Gastroesophageal sphincter (tissue), 4 donors: ENCODE measurements at regions not wholly inside any gene's neighbourhood (a gene's known extent, or its start where the extent isn't known, plus 50 kb on each side); places are given as distances from the start of the nearest gene placed in this dataset.

Experiments used
- ATAC-seq: fragments of 150-250 bp; one replicate; pipeline ENCODE4 v1.9.1; 2016; ENCODE audit warnings: mild to moderate bottlenecking, moderate library complexity
- H3K27ac ChIP-seq, 4 donors: fragments of 200-600 bp; sonication (generic) in 3 of 4; 1 replicate in 3 of 4; 2 replicates in 1 of 4; pipeline ENCODE4 v1.5.1; 2016 to 2019
- H3K27me3 ChIP-seq: fragments of 200-600 bp; sonication (generic); one replicate; pipeline ENCODE4 v1.5.1; 2019
- H3K36me3 ChIP-seq, 2 donors: fragments of 200-600 bp; sonication (generic); one replicate each; pipeline ENCODE4 v1.5.1; 2019; ENCODE audit warnings: control low read depth in 1 of 2
- H3K4me1 ChIP-seq, 3 donors: fragments of 200-600 bp; sonication (generic); 1 replicate in 2 of 3; 2 replicates in 1 of 3; pipeline ENCODE4 v1.5.1; 2016 to 2019; ENCODE audit warnings: control low read depth in 2 of 3
- H3K4me3 ChIP-seq, 2 donors: fragments of 200-600 bp; sonication (generic); one replicate each; pipeline ENCODE4 v1.5.1; 2019; ENCODE audit warnings: mild to moderate bottlenecking in 1 of 2, moderate library complexity in 1 of 2
- H3K9me3 ChIP-seq, 3 donors: fragments of 200-600 bp; sonication (generic); one replicate each; pipeline ENCODE4 v1.5.1; 2017 to 2019; ENCODE audit warnings: control low read depth in 2 of 3
- EP300 ChIP-seq: sonication (generic); formaldehyde crosslinking; IDR thresholded peaks from one replicate; pipeline ENCODE4 v1.6.1; 2017; ENCODE audit warnings: antibody characterized with exemption, mild to moderate bottlenecking
- POLR2A ChIP-seq, 2 donors: fragments of 450-650 bp; IDR thresholded peaks; one replicate each; pipeline ENCODE4 v1.6.1; 2017; ENCODE audit warnings: antibody characterized with exemption in 2 of 2, mild to moderate bottlenecking in 2 of 2, moderate library complexity in 1 of 2
- POLR2AphosphoS5 ChIP-seq: sonication (generic); formaldehyde crosslinking; IDR thresholded peaks from one replicate; pipeline ENCODE4 v1.6.1; 2017; ENCODE audit warnings: antibody characterized with exemption
- WGBS, 2 donors: methylation state at CpG; one replicate each; pipeline ENCODE4 v1.1.5; 2018; ENCODE audit warnings: low coverage in 1 of 2; 5-methylcytosine and 5-hydroxymethylcytosine counted together
- TF ChIP-seq, protein P1 (sequence below), 4 experiments: fragments of 200-600 bp in 2 of 4; fragments of 450-650 bp in 2 of 4; sonication (generic) in 1 of 4; IDR thresholded peaks; one replicate each; pipeline ENCODE4 v1.5.1; 2017 to 2019; ENCODE audit warnings: antibody characterized with exemption in 4 of 4, mild to moderate bottlenecking in 2 of 4, moderate library complexity in 2 of 4

GRCh38 chr6:149153693-149154092 lies 163.8 kb upstream of the TAB2 start:
- ATAC-seq, result no peak
- TF ChIP-seq, protein P1, sequence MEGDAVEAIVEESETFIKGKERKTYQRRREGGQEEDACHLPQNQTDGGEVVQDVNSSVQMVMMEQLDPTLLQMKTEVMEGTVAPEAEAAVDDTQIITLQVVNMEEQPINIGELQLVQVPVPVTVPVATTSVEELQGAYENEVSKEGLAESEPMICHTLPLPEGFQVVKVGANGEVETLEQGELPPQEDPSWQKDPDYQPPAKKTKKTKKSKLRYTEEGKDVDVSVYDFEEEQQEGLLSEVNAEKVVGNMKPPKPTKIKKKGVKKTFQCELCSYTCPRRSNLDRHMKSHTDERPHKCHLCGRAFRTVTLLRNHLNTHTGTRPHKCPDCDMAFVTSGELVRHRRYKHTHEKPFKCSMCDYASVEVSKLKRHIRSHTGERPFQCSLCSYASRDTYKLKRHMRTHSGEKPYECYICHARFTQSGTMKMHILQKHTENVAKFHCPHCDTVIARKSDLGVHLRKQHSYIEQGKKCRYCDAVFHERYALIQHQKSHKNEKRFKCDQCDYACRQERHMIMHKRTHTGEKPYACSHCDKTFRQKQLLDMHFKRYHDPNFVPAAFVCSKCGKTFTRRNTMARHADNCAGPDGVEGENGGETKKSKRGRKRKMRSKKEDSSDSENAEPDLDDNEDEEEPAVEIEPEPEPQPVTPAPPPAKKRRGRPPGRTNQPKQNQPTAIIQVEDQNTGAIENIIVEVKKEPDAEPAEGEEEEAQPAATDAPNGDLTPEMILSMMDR (IDR thresholded peaks at IDR 0.05), result no peak
- no peak for TF ChIP-seq POLR2AphosphoS5
- no peak for TF ChIP-seq POLR2A (IDR thresholded peaks at IDR 0.05)
- TF ChIP-seq EP300, result no peak
- H3K27me3 ChIP-seq, result no peaks in the 10 kb centered on the region
- WGBS, 2 donors, result 71 to 78% methylated on average over 2 of the region's 2 CpGs
- no peak overlapping the region for H3K27ac ChIP-seq
- H3K9me3 ChIP-seq, result peaks cover 0 to 5% (median 0%) of the 10 kb centered on the region in 3 donors
- no peak overlapping the region for H3K4me3 ChIP-seq
- H3K36me3 ChIP-seq, result no peaks in the 10 kb centered on the region
- no peaks in the 10 kb centered on the region for H3K4me1 ChIP-seq

DNA sequence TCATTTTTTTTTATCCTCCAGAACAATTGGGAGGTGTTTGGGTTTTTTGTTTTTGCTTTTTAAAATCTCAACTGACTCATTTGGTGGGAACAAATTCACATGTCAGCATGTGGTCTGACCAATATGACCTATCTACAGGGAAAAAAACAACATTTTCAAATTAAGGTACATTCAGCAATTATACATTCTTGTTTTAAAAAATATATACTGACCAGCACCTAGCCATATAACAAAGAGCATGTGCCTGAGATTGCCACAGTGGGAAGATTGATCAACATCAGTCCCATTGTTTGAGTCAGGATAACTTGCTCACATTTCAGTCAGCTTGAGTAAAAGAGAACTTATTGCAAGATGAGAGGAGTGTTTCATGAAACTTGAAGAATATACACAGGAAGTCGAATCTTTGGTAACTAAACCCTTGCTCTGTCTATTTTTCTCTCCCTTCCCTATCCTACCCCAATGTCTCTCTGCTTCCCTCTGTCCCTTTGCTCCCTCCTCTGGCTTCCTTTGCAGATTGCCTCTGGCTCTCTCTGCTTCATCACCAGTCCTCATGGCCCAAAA lies 163.2 kb upstream of the TAB2 start:
- no peaks in the 10 kb centered on the region for H3K4me1 ChIP-seq
- WGBS, 2 donors, result 89 to 91% methylated on average over 1 of the region's 1 CpG
- no peak for ATAC-seq
- no peaks in the 10 kb centered on the region for H3K27me3 ChIP-seq
- H3K4me3 ChIP-seq, result no peak overlapping the region
- no peaks in the 10 kb centered on the region for H3K36me3 ChIP-seq
- TF ChIP-seq POLR2A (IDR thresholded peaks at IDR 0.05), result no peak
- no peak for TF ChIP-seq POLR2AphosphoS5
- TF ChIP-seq EP300, result no peak
- TF ChIP-seq, protein P1 (IDR thresholded peaks at IDR 0.05), result no peak
- H3K27ac ChIP-seq, result no peak overlapping the region
- peaks cover 0 to 5% (median 0%) of the 10 kb centered on the region in 3 donors for H3K9me3 ChIP-seq

DNA sequence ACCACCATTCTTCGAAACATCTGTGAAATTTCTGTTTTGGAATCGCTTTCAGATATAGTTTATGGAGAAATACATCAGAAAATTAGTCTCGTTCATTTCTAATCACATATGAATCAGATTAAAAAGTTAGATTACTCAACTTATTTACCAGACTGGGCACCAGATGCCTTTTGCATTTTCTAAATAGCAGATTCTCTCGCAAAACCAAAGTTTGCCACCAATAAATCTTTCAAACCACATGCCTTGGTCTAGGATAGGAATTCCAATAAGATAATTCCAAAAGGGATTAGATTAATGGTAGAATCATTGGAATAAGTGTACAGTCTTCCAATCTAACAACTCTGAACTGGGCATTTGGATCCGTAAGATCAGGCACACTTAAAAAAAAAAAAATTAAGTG lies 160.4 kb upstream of the TAB2 start:
- no peak overlapping the region for H3K4me3 ChIP-seq
- peaks cover 0 to 5% (median 0%) of the 10 kb centered on the region in 3 donors for H3K9me3 ChIP-seq
- no peak for ATAC-seq
- WGBS, 2 donors, result 79 to 93% methylated on average over 4 to 5 of the region's 5 CpGs
- no peaks in the 10 kb centered on the region for H3K4me1 ChIP-seq
- no peak for TF ChIP-seq POLR2AphosphoS5
- TF ChIP-seq, protein P1 (IDR thresholded peaks at IDR 0.05), result no peak
- no peak for TF ChIP-seq EP300
- no peak for TF ChIP-seq POLR2A (IDR thresholded peaks at IDR 0.05)
- no peaks in the 10 kb centered on the region for H3K27me3 ChIP-seq
- H3K36me3 ChIP-seq, result no peaks in the 10 kb centered on the region
- no peak overlapping the region for H3K27ac ChIP-seq

DNA sequence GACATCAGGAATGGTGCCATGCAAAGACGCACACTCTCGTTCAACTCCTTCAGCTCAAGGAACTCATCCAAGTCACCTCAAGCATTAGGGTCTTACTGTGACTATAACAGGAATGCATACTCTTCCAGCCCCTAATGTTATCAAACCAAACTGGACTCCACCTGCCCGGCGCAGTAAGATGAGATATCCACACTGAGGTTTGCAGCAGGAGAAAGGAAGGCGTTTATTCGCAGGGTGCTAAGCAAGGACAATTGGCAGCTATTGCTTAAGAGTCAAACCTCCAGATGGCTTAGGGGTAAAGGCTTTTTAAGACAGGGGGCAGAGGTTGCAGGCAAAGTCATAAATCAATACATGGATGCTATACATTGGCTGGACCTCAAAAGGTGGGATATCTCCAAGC lies 159.4 kb upstream of the TAB2 start:
- no peak for TF ChIP-seq POLR2A (IDR thresholded peaks at IDR 0.05)
- TF ChIP-seq, protein P1 (IDR thresholded peaks at IDR 0.05), result no peak
- TF ChIP-seq EP300, result no peak
- no peak for TF ChIP-seq POLR2AphosphoS5
- ATAC-seq, result no peak
- Histone ChIP-seq H3K27ac (no peak overlapping the region), H3K4me1 (no peaks in the 10 kb centered on the region), H3K36me3 (no peaks in the 10 kb centered on the region), H3K9me3 (peaks cover 0 to 4% (median 0%) of the 10 kb centered on the region in 3 donors), H3K4me3 (no peak overlapping the region), H3K27me3 (no peaks in the 10 kb centered on the region)
- WGBS, 2 donors, result 92 to 96% methylated on average over 5 to 6 of the region's 6 CpGs

DNA sequence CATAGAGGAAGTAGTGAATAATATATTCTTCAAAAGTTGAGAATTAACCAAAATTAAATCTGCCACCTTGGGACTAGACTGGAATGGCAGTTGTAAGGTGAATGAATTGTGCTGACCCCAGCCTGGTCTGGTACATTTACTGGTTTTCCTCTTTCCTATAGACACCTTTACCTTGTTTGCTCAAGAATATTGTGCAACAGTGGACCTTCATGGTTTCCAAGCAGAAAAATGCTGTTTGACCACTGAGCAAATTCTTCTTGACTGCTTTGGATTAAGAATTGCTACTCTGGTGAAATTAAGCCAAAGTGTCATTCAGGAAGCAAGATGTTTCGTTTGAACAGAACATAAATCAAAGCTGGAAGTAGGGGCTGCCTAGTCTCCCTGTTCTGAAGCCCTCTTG lies 156.6 kb upstream of the TAB2 start:
- H3K4me1 ChIP-seq, result peaks cover 0 to 3% (median 0%) of the 10 kb centered on the region in 3 donors
- H3K4me3 ChIP-seq, result no peak overlapping the region
- TF ChIP-seq POLR2AphosphoS5, result no peak
- no peak overlapping the region for H3K27ac ChIP-seq
- H3K27me3 ChIP-seq, result no peaks in the 10 kb centered on the region
- H3K36me3 ChIP-seq, result no peaks in the 10 kb centered on the region
- WGBS, 2 donors, result 44 to 71% methylated on average over 1 of the region's 1 CpG
- ATAC-seq, result no peak
- H3K9me3 ChIP-seq, result no peaks in the 10 kb centered on the region
